ENCODE measurements at regions not wholly inside any gene's neighbourhood (a gene's known extent, or its start where the extent isn't known, plus 50 kb on each side); places are given as distances from the start of the nearest gene placed in this dataset.
A peak's percentile ranks its signal among the peaks of the same experiment; 100 is the strongest.
"Not testable (repeated sequence)": the region's sequence is repeated elsewhere in the genome, so short reads cannot be mapped to it uniquely, and the experiment has no call there.

- DNase-seq (ENCODE audit: low read depth) = peak; percentile 99
Observed at GRCh38 chr16:88303890-88304819, 78.6 kb upstream of the ZNF469 start.

DNA sequence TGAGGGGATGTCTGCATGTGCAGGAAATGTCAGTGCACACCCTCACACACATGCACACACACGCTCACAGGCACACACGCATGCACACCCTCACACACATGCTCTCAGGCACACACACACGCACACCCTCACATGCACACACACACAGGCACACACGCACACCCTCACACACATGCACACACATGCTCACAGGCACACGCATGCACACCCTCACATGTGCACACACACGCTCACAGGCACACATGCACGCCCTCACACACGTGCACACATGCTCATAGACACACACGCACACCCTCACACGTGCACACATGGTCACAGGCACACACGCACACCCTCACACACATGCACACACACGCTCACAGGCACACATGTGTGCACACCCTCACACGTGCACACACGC, 77.6 kb upstream of the ZNF469 start:
- no peak for DNase-seq (ENCODE audit: low read depth)

DNA sequence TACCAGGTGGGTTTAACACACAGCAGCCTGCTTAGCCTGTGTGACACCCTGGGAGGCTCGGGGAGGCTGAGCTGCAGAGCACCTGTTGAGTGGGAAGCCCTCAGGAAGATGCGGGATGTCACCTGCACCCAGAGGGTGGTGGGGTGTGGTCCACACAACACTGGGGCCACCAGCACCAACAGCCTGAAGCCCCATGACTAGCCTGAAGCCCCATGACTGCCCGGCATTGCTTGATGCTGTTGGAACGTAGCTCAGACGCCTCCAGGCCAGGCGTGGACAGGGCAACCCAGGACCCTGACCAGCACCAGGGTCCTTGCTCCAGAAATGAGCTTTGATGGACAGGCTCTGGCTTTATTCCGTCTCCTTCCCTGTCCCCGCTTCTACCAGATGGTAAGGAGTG, 76.3 kb upstream of the ZNF469 start:
- no peak for DNase-seq (ENCODE audit: low read depth)

DNA sequence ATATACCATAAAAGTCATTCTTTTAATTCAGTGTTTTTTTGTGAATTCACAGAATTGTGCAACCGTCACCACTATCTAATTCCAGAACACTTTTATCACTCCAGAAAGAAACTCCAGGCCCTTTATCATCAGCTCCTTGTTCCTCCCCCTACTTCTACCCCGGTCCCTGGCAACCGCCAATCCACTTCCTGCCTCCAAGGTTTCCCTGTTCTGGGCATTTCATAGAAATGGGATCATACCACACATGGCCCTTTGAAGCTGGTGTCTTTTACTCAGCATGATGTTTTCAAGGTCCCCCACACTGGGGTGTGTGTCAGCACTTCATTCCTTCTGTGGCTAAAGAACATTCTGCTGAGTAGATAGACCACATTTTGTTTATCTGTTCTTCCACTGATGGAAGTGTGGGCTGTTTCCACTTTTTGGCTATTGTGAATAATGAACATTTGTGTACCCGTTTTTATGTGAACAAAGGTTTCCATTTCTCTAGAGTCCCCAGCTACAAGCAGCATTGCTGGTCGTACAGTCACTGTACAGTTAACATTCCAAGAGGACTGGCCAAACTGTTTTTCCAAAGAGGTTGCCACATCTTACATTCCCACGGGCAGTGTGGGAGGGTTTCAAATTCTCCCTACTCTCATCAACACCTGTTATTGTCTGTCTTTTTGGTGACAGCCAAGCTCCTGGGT, 75.8 kb upstream of the ZNF469 start:
- DNase-seq (ENCODE audit: low read depth) = peak; percentile 99

DNA sequence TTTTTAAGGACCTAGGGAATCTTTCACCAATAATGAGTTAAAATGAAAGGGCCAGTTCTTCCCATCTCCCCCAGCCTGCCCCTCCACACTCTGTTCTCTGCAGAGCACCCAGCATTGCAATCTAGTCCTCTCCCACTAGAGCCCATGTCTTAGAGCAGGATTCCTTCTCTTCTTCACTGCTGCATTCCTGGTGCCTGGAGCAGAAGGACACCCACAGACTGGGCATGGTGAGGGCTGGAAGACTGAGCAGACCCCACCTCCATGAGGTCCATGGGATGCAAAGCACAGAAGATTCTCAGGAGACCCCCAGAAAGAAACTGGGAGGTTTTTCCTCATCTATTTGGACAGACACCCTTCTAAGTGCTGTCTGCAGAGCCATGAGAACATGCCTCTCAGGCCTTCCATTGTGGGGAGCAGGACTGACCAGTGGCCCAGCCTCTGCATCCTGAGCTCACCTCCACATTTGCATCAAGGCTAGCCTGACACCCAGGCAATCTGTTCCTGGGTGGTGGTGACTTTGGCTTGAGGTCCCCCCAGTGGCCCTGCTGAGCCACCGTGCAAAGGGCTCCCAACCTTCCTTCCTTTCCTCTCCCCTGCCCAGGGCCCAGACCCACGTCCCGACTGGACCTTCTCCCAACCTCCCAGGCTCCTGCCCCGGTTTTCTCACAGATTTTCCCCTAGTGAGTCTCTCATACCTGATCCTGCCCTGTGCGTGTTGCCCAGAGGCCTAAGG, 74.2 kb upstream of the ZNF469 start:
- peak; percentile 52 for DNase-seq (ENCODE audit: low read depth)

DNA sequence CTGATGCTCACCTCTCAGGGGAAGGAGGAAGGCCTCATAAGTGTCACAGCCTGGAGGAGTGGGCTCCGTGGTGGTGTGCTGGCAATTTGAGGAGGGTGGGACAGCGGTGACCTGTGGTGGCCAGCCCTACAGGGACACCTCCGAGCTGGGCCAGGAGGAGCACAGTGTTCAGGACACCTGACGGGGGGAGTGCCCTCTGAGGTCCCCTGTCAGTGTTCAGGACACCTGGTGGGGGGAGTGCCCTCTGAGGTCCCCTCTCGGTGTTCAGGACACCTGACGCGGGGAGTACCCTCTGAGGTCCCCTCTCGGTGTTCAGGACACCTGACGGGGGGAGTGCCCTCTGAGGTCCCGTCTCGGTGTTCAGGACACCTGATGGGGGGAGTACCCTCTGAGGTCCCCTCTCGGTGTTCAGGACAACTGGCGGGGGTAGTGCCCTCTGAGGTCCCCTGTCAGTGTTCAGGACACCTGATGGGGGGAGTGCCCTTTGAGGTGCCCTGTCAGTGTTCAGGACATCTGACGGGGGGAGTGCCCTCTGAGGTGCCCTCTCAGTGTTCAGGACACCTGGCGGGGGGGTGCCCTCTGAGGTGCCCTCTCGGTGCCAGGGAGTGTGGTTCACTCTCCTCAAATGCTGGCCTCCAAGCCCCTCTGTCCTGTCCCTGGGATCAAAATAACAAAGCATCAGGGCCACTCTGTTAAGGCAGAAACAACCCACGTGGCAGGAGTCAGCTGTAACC, 73.4 kb upstream of the ZNF469 start:
- DNase-seq (ENCODE audit: low read depth) = no peak

GRCh38 chr16:88309908-88310265, 72.9 kb upstream of the ZNF469 start:
- DNase-seq (ENCODE audit: low read depth) = no peak

DNA sequence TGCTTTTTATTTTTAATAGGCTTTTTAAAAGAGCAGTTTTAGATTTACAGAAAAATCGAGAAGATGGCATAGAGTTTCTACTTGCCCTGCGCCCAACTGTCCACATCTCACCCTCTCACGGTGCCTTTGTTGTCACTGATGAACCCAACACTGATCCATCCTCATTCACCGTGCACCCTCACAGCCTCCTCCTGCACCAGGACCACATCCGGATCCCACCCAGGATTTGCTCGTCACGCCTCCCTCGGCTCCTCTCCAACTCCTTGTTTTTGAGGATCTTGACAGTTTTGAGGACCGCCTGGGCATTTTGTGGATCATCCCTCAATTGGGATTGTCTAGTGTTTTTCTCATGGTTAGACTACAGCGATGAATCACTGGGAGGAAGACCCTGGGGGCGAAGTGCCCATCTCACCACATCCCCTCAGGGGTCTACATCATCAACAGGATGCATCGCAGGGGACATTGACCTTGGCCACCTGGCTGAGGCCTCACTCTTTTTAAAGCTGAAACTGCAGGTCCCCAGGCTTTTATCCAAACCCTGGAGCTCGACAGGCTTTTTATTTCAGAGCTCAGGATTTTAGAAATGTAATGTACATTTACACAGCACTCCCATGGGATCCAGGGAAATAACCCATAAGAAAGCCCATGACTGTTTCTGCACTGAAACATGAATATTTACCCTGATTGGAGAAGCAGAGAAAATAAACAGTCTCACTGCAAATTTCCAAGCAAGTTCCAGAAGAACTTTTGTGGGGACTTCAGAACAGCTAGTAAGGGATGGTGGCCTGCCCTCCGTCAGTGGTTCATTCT, 71.8 kb upstream of the ZNF469 start:
- no peak for DNase-seq (ENCODE audit: low read depth)

DNA sequence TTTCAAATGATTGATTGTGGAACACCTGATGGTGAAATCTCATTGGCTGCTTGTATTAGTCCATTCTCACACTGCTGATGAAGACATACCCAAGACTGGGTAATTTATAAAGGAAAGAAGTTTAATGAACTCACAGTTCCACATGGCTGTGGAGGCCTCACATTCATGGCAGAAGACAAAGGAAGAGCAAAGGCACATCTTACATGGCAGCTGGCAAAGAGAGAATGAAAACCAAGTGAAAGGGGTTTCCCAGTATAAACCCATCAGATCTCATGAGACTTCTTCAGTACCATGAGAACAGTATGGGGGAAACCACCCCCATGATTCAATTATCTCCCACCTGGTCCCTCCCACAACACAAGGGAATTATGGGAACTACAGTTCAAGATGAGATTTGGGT, 70.9 kb upstream of the ZNF469 start:
- not testable (repeated sequence) for DNase-seq (ENCODE audit: low read depth)

DNA sequence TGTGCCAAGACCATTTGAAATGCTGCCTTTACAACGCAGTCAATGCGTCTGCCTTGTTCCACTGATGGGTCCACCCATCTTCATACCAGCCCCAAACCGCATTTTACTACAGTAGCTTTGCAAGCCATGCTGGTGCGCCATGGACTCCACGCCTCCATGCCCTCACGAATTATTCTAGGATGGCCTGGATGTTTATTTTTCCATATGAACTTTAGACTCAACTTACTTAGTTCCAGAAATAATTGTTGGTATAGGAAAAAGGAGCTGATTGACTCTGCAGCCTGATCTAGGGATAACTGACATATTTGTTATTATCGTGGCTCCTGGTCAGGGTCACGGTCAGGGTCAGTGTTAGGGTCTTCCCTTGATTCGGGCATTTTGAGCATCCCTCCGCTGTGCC, 70.0 kb upstream of the ZNF469 start:
- DNase-seq (ENCODE audit: low read depth) = no peak

DNA sequence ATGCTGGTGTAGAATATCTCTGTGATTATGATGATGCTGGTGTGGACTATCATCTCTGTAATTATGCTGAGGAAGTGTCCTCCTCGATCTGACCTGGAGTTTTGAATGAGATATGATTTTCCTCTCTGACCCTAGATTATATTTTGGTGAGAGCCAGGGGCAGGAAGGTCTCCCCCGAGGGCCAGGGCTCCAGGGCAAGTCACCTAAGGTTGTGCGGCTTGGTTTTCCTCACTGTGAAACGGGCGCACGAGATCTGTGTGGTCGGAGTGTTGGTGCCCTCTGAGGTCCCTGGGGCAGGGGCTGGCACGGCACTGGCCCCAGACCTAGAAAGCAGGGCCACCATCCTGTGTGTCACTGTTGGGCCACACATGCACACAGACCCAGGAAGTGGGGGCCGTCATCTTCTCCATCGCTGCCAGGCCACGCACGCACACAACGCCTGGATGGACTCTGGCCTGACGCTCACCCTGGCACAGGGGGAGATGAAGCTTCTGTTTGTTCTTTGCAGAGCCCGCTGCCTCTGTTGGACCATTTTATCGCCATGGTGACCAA, 67.7 kb upstream of the ZNF469 start:
- DNase-seq (ENCODE audit: low read depth) = no peak

DNA sequence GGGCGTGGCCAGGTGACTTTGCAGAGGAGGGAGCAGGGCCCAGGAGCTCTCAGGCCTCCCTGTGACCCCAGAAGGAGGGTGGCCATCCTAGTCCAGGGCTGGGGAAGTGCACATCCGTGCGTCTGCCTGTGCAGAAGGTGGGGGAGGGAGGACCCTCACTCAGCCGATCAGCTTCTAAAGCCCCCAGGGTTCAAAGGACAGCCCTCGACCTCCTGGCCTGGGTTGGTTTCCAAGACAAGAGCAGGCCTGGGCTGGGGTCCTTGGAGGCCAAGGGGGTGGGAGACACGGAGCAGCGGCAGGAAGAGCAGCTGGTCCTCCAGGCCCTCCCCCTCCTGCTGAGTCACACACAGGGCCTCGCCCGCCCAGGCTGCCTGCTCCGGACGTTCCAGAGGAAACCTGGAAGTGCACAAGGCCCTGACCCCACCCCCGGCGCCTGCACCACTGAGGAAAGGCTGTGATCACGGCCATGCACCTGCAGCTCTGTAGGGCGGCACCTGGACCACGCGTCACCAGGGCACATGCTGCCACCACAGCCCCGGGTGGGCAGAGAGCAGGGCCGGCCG, 67.1 kb upstream of the ZNF469 start:
- DNase-seq (ENCODE audit: low read depth) = peak; percentile 82

DNA sequence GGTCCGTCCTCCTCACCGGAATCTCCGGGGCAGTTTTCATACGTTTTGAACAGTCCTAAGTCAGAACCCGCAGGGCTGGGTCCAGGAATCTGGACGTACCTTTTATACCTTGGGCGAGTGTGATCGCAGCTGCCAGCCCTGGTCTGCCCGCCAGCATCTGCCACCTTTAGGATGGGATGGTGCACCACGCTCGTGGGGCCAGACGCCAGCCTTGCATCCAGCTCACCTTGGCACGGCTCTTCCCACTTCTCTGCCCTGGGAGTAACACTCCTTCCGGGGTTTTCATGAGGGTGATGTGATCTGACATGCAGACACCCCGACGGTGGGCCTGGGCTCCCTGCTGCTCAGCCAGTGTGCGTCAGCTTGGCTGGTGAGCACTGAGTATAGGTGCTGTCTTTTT, 66.6 kb upstream of the ZNF469 start:
- no peak for DNase-seq (ENCODE audit: low read depth)

DNA sequence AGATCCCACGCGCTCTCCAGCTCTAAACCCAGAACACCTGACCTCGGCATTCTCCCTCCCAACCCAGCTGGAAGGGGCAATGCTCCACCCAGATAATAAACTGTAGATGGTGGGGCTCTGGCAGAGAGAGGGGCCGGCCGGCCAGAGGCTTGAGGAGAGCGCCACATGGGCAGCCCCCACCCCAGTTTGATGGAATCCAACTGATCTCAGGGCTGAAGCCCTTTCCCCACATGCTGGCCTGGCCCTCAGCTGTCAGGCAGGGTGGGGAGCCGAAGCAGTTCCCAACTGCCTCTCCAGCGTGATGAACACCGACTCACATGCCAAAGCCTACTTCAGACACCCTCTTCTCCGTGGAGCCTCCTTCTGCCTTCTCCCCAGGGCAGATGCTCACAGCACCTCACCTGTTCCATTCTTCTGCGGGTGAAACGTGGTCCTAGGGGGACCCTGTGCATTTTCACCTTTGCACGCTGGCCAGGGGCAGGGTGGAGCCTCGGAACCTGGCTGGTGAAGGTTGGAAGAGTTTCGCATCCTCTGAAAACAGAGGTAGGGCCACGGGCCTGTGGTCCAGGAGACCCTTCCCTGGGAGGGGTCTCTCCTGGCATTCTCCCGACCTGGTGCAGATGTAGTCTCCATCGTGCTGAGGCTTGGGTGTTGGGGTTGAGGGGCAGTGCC, 65.7 kb upstream of the ZNF469 start:
- DNase-seq (ENCODE audit: low read depth) = no peak

GRCh38 chr16:88317613-88317965, 65.2 kb upstream of the ZNF469 start:
- peak; percentile 97 for DNase-seq (ENCODE audit: low read depth)

GRCh38 chr16:88318051-88318450, 64.7 kb upstream of the ZNF469 start:
- no peak for DNase-seq (ENCODE audit: low read depth)

GRCh38 chr16:88318521-88318920, 64.2 kb upstream of the ZNF469 start:
- DNase-seq (ENCODE audit: low read depth) = no peak

DNA sequence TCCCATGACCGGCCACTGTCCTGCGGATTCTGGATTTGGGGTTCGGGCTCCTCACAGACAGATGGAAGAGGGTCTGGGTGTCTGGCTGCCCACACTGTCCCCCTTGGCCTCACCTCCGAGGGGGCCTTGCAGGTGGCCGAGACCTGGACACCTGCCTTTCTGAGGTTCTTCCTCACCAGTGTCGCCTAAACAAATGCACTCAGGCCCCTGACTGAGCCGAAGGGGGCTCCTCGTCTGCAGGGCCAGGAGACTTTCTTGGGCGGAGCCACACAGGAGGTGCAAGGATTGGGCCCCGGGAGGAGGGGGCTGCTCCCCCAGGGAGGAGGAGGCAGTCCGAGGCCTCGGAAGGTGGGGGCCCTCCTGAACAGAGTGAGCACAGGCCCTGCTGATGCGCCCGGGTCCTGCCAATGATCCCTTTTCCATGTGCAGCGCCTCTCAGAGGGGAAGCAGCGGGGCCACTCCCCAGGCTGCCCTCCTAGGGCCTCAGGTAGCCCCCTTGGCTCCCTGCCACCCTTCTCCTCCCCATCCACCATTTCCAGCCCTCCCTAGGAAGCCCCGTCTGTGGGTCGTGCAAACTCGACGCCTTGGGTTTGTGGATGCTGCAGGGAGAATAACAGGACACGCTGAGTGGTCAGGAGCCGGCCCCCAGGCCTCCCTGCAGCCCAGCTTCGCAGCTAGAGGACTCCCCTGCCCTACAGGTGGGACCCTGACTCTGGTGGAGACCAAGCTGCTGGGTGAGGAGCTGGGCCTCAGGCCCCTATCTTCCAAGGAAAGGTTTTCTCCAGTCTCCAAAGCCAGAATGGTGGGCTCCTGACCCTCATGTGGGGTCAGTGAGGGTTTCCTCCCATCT, 63.4 kb upstream of the ZNF469 start:
- no peak for DNase-seq (ENCODE audit: low read depth)

- DNase-seq (ENCODE audit: low read depth) = no peak
Observed at GRCh38 chr16:88320947-88321634, 61.7 kb upstream of the ZNF469 start.

Measured in EH (cell line).